HL-60 (cell line): ENCODE measurements at regions not wholly inside any gene's neighbourhood (a gene's known extent, or its start where the extent isn't known, plus 50 kb on each side); places are given as distances from the start of the nearest gene placed in this dataset.

Experiments used
- DNase-seq, 2 experiments: peaks; one replicate each; pipeline ENCODE4 v3.0.0-alpha.2; 2010 to 2020; ENCODE audit warnings: low read depth in 1 of 2, low spot score in 1 of 2
- H3K27ac ChIP-seq: fragments of 250-450 bp; sonication (Bioruptor Pico); replicated peaks from 2 replicates; pipeline ENCODE4 v1.5.1; 2020; ENCODE audit warnings: mild to moderate bottlenecking, moderate library complexity
- H3K27me3 ChIP-seq: fragments of 250-450 bp; sonication (Bioruptor Pico); 2 replicates; pipeline ENCODE4 v1.5.1; 2021; ENCODE audit warnings: mild to moderate bottlenecking, moderate library complexity; ENCODE audit not compliant: insufficient read depth, poor library complexity, severe bottlenecking
- H3K4me3 ChIP-seq: replicated peaks from 2 replicates; pipeline ENCODE4 v1.5.1; 2011; ENCODE audit warnings: mild to moderate bottlenecking, control low read depth, low read length; ENCODE audit not compliant: insufficient read depth
- GABPA ChIP-seq: IDR thresholded peaks from 2 replicates; pipeline ENCODE4 v1.6.1; 2012; ENCODE audit warnings: low read depth
- POLR2AphosphoS5 ChIP-seq: IDR thresholded peaks from 2 replicates; pipeline ENCODE4 v1.6.1; 2012; ENCODE audit warnings: low read depth
- SPI1 ChIP-seq: IDR thresholded peaks from 2 replicates; pipeline ENCODE4 v1.6.1; 2012; ENCODE audit warnings: low read depth, mild to moderate bottlenecking, borderline replicate concordance
- TF ChIP-seq, protein P1 (sequence below): IDR thresholded peaks from 2 replicates; pipeline ENCODE4 v1.6.1; 2012; ENCODE audit warnings: low read depth; ENCODE audit not compliant: insufficient replicate concordance
- TF ChIP-seq, protein P2 (sequence below): IDR thresholded peaks from one replicate; pipeline ENCODE4 v1.5.1; 2011; ENCODE audit warnings: low read length, control low read depth, inconsistent platforms; ENCODE audit not compliant: insufficient read depth

DNA sequence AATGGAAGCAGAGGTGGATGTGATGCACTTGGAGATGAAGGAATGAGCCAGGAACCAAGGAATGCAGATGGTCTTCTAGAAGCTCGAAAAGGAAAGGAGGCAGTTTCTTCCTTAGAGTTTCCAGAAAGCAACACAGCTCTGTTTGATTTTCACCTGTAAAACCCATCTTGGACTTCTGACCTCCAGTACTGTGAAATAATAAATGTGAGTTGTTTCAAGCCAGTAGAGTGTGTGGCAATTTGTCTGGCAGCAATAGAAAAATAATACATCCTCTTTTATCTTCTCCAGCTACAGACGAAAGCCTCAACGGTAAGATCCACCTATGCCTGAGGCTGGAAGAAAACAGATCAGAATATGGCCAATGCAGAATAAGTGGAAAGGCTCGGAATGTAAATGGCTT is 199.7 kb downstream of the HINT1 start:
- TF ChIP-seq GABPA = no peak
- TF ChIP-seq SPI1 = no peak
- TF ChIP-seq, protein P1, sequence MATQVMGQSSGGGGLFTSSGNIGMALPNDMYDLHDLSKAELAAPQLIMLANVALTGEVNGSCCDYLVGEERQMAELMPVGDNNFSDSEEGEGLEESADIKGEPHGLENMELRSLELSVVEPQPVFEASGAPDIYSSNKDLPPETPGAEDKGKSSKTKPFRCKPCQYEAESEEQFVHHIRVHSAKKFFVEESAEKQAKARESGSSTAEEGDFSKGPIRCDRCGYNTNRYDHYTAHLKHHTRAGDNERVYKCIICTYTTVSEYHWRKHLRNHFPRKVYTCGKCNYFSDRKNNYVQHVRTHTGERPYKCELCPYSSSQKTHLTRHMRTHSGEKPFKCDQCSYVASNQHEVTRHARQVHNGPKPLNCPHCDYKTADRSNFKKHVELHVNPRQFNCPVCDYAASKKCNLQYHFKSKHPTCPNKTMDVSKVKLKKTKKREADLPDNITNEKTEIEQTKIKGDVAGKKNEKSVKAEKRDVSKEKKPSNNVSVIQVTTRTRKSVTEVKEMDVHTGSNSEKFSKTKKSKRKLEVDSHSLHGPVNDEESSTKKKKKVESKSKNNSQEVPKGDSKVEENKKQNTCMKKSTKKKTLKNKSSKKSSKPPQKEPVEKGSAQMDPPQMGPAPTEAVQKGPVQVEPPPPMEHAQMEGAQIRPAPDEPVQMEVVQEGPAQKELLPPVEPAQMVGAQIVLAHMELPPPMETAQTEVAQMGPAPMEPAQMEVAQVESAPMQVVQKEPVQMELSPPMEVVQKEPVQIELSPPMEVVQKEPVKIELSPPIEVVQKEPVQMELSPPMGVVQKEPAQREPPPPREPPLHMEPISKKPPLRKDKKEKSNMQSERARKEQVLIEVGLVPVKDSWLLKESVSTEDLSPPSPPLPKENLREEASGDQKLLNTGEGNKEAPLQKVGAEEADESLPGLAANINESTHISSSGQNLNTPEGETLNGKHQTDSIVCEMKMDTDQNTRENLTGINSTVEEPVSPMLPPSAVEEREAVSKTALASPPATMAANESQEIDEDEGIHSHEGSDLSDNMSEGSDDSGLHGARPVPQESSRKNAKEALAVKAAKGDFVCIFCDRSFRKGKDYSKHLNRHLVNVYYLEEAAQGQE = no peak
- TF ChIP-seq, protein P2, sequence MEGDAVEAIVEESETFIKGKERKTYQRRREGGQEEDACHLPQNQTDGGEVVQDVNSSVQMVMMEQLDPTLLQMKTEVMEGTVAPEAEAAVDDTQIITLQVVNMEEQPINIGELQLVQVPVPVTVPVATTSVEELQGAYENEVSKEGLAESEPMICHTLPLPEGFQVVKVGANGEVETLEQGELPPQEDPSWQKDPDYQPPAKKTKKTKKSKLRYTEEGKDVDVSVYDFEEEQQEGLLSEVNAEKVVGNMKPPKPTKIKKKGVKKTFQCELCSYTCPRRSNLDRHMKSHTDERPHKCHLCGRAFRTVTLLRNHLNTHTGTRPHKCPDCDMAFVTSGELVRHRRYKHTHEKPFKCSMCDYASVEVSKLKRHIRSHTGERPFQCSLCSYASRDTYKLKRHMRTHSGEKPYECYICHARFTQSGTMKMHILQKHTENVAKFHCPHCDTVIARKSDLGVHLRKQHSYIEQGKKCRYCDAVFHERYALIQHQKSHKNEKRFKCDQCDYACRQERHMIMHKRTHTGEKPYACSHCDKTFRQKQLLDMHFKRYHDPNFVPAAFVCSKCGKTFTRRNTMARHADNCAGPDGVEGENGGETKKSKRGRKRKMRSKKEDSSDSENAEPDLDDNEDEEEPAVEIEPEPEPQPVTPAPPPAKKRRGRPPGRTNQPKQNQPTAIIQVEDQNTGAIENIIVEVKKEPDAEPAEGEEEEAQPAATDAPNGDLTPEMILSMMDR = no peak
- TF ChIP-seq POLR2AphosphoS5 = no peak
- Histone ChIP-seq H3K27me3 (no peaks in the 10 kb centered on the region), H3K27ac (no peak overlapping the region), H3K4me3 (no peak overlapping the region)
- DNase-seq = no peak

DNA sequence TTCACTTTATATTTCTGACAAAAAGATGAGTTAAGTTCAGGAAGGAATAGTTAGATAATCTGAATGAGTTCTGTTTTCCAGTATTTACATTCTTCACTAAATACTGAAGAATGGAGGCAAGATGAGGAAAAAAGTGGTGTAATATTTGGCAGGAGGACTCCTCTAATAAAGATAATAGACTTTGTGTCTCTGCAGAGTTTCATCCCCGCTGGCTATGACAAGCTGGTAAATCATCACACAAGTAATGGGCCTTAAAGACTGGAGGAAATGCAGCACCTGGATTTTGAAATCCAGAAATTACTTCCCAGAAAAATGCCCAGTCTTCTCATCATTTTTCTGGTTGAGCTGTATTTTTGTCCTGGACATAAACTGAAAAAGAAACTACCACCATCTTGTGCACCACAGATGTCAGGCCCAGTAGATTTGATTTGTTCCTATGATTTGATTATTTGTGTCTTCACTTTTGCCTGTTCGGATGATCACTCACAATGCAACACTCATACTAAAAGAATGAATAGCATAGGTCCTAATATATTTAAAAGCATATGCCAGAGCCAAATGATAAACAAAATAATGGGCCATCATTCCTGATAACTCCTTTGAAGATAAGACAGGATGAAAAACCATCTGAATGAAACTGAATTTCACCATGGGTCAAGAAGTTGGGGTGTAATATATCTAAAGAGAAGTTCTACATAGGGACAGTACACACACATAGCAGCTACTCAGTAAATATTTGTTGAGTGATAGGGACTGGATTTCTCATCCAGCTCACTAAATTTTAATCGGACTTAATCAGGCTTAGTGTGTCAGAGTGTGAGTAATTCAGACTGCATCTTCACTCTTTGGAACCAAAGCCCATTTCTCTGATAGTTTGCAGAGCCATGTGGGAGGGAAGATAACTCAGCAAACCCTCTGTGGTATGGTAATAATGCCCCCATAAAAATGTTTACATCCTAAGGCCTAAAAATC is 200.5 kb downstream of the HINT1 start:
- H3K27me3 ChIP-seq = no peaks in the 10 kb centered on the region
- no peak for DNase-seq
- H3K27ac ChIP-seq = no peak overlapping the region
- no peak overlapping the region for H3K4me3 ChIP-seq
- no peak for TF ChIP-seq SPI1
- TF ChIP-seq, protein P1 = no peak
- TF ChIP-seq, protein P2 = no peak
- no peak for TF ChIP-seq GABPA
- TF ChIP-seq POLR2AphosphoS5 = no peak

DNA sequence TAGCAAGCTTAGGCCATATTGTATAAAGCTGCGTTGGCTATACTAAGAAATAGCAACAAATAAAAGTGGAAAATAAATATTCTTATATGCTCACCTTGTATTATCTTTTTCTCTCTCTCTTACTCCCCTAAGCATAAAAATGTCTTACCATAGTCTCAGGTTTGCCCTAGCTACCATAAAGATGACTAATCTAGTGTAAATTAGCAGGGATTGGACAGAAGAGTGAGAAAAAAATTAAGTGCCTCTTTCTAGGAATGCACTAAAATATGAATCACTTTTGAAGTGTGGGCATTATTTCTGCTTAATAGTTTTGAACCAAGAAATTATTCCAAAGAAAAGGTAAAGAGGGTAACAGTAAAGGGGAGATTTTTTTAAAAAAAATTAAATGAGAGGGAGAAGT is 201.3 kb downstream of the HINT1 start:
- Histone ChIP-seq H3K27ac (no peak overlapping the region), H3K27me3 (no peaks in the 10 kb centered on the region), H3K4me3 (no peak overlapping the region)
- TF ChIP-seq SPI1 = no peak
- TF ChIP-seq, protein P2 = no peak
- no peak for TF ChIP-seq GABPA
- TF ChIP-seq, protein P1 = no peak
- no peak for TF ChIP-seq POLR2AphosphoS5
- DNase-seq = no peak
